DLD1 (cell line): ENCODE measurements at regions not wholly inside any gene's neighbourhood (a gene's known extent, or its start where the extent isn't known, plus 50 kb on each side); places are given as distances from the start of the nearest gene placed in this dataset.

Experiments
- in situ Hi-C: cut with HindIII; loops from 2 replicates; pipeline ENCODE4 v1.10.0; 2017; ENCODE audit warnings: low sequenced_read_pairs

GRCh38 chr3:25071846-25072245 lies 356.2 kb upstream of the RARB start:
- in situ Hi-C loops, result no loop called here

- in situ Hi-C loops, result no loop called here
Measured at GRCh38 chr3:25073423-25073822, 354.6 kb upstream of the RARB start.

GRCh38 chr3:25074149-25074548 lies 353.9 kb upstream of the RARB start:
- in situ Hi-C loops, result no loop called here

GRCh38 chr3:25080461-25080860 lies 347.6 kb upstream of the RARB start:
- in situ Hi-C loops, result no loop called here

GRCh38 chr3:25084016-25084415 lies 344.0 kb upstream of the RARB start:
- in situ Hi-C loops, result no loop called here

- in situ Hi-C loops, result no loop called here
Measured at GRCh38 chr3:25086721-25087120, 341.3 kb upstream of the RARB start.

GRCh38 chr3:25088284-25088683 lies 339.8 kb upstream of the RARB start:
- in situ Hi-C loops, result no loop called here

- in situ Hi-C loops, result no loop called here
Measured at GRCh38 chr3:25090698-25091453, 337.2 kb upstream of the RARB start.

- in situ Hi-C loops, result no loop called here
Measured at GRCh38 chr3:25091934-25092333, 336.1 kb upstream of the RARB start.

GRCh38 chr3:25094932-25095685 lies 333.0 kb upstream of the RARB start:
- in situ Hi-C loops, result no loop called here

GRCh38 chr3:25096536-25096935 lies 331.5 kb upstream of the RARB start:
- in situ Hi-C loops, result no loop called here

- in situ Hi-C loops, result no loop called here
Measured at GRCh38 chr3:25097023-25097422, 331.0 kb upstream of the RARB start.

- in situ Hi-C loops, result no loop called here
Measured at GRCh38 chr3:25099666-25100065, 328.4 kb upstream of the RARB start.

GRCh38 chr3:25103391-25103790 lies 324.7 kb upstream of the RARB start:
- in situ Hi-C loops, result no loop called here

GRCh38 chr3:25107918-25108617 lies 320.0 kb upstream of the RARB start:
- in situ Hi-C loops, result no loop called here

- in situ Hi-C loops, result no loop called here
Measured at GRCh38 chr3:25110642-25111041, 317.4 kb upstream of the RARB start.

- in situ Hi-C loops, result no loop called here
Measured at GRCh38 chr3:25113891-25114290, 314.2 kb upstream of the RARB start.

GRCh38 chr3:25114532-25114931 lies 313.5 kb upstream of the RARB start:
- in situ Hi-C loops, result no loop called here

- in situ Hi-C loops, result no loop called here
Measured at GRCh38 chr3:25117005-25117593, 311.0 kb upstream of the RARB start.

GRCh38 chr3:25119682-25120081 lies 308.4 kb upstream of the RARB start:
- in situ Hi-C loops, result no loop called here

- in situ Hi-C loops, result no loop called here
Measured at GRCh38 chr3:25120665-25121064, 307.4 kb upstream of the RARB start.
